ENCODE measurements at regions not wholly inside any gene's neighbourhood (a gene's known extent, or its start where the extent isn't known, plus 50 kb on each side); places are given as distances from the start of the nearest gene placed in this dataset.
"Not testable (repeated sequence)": the region's sequence is repeated elsewhere in the genome, so short reads cannot be mapped to it uniquely, and the experiment has no call there.

GRCh38 chr6:146939456-146939855, 264.8 kb upstream of the STXBP5 start:
- DNase-seq = not testable (repeated sequence)

GRCh38 chr6:146943664-146944063, 260.6 kb upstream of the STXBP5 start:
- DNase-seq = peak; percentile 29 to 65 (median 51)

DNA sequence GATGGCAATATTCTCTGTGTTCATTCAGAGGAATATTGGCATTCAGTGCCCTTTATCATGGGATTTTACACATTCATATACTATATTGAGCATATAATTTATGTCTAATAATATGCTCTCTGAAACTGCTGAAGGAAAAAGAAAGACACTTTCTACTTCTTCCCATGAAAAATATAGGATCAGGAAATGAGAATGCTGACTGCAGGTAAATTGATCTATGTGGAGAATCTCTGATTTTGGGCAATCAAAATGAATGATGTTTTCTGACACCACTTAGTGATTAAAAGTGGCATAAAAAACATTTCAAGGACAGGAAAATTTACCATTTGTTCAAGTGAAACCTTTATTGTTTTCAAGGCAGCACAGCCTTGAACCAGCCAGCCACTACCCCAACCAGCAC, 260.1 kb upstream of the STXBP5 start:
- no peak for DNase-seq

DNA sequence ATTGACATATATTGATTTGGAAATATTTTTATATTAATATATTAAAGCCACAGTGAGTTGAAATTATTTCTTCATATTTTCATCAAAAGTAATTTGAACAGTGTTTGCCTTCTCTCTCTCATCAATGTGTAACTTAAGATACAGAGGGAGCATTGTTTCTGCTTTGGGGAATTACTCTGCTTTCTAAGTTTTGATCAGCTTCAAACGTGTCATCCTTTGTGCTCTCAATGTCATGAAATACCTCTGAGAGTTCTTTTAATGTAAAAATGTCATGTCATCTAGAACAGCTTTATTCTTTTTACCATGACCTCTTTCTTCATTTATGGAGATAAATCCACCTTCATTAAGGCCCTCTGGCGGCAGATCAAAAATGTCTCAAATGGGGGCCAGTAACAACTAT, 259.4 kb upstream of the STXBP5 start:
- DNase-seq = no peak

DNA sequence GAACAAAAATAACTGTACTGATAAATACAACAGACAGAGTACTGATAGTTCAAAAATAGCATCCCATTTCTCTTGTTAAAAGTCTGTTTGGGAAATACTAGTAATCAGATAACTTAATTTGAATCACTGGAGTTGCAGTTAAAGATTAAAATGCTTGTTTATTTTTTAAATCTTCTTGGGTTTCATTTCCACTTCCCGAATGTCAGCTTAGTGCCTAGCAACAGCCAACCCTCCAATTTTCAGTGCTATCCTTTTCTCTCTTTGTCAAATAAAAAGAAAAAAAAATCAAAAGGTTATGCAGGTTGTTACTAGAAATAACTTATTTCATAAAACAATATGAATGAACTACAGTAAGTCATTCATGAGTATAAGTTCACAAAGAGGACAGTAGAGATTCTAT, 257.7 kb upstream of the STXBP5 start:
- no peak for DNase-seq

GRCh38 chr6:146948790-146949342, 255.4 kb upstream of the STXBP5 start:
- DNase-seq = no peak

DNA sequence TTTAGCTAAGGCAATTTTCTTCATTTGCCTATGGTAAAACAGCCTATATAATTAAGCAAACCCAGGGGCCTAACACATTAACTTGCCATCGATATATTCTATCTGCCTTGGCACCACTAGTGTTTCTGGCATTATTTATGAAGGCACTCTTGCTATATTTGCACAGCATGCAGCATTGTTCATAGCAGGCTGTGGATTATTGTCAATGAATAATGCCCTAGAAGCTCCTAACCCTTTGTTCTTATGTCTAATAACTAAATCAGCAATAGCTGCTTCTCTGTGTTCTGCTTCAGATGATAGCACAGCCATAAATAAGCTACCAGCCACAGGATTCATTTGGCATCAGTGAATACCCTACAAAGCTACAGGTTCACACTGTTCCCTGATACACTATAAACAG, 254.8 kb upstream of the STXBP5 start:
- no peak for DNase-seq

GRCh38 chr6:146950351-146950835, 253.8 kb upstream of the STXBP5 start:
- DNase-seq = peak; percentile 77 to 87 (median 85)

DNA sequence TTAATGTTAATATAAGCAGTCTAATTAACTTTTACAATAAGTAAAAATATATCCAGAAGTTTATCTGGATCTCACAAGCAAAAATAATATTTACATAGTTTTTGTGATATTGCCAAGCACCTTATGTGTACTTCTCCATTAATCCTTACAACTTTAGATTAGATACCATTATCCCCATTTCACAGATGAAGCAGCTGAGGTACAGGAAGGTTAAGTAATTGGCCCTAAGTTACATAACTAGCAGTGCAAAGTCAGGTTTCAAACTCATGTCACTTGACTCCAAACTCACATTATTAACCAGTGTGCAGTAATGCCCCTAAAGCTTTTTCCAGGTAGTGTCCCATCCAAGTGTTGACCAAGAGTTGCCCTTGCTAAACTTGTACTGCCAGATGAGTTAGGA, 248.6 kb upstream of the STXBP5 start:
- DNase-seq = no peak

DNA sequence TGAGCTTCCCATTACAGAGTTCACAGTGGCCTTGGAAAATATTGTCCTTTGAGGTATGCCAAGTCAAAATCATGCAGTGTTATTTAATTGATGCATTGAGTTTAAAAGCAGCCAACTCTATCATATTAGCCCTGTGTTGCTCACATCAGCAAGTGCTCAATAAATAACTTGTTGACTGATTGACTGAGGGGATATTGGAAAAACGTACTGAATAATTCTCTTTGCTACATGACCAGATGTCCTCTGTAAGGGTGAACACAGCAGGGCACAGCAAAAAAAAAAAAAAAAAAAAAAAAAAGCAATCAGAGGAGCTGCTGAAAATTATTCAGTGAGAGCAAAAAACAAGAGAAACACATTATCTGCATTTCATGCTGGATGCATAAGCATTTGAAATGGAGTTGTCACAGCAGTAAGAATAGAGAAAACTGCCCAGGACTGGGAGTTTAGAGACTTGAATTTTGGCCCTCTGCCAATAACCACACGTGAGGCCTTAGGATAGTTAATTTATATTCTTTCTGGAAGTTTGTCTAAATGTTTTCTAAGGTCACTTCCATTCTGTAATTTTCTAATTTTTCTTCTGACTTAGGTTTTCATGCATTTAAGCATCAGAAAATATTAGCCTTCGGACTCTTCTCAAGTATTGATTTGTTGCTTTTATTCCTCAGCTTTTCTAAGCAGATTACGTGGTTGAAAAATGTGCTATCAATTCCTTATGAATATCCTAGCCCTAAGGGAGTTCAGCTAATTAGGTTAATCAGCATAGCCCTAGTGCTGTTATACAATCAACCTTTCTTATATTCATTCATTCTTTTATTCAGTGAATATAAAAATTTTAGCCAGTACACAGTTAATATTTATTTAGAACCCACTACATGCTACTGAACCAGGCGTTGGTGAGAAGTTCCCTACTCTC, 246.8 kb upstream of the STXBP5 start:
- no peak for DNase-seq

DNA sequence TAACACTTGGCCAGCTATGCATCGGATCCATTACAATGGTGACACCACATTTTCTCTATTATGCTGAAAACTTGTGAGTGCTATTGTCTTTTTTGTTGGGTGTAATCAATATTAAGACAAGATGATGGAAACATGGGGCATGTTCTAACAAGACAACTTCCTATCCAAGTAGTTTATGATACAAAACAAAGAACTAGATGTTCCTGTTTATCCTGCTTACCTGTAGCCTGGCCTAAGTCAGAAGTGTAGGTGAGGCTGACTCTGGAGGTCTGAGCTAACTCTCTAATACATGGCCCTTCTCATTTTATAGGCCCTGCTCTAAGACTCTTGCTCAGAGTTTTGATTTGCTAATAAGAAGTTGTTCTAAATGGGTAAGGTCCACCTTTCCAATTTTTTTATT, 242.4 kb upstream of the STXBP5 start:
- DNase-seq = no peak

- no peak for DNase-seq
Observed at GRCh38 chr6:146962329-146962728, 241.9 kb upstream of the STXBP5 start.

DNA sequence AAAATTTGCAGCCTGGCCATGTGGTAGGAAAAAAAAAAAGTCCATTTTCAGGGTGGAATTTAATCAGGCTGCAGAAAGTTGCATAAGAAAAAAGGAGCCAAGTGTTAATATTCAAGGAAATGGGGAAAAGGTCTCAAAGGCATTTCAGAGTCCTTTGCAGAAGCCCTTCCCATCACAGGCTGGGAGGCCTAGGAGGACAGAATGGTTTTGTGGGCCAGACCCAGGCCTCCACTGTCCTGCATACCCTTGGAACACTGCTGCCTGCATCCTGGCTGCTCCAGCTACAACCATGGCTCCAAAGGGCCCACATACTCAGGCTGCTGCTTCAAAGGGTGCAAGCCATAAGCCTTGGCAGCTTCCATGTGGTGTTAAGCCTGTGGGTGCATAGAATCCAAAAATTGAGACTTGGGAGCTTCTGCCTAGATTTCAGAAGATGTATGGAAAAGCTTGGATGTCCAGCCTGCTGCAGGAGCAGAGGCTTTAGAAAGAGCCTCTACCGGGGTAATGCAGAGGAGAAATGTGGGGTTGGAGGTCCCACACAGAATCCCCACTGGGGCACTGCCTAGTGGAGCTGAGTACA, 239.0 kb upstream of the STXBP5 start:
- DNase-seq = no peak

GRCh38 chr6:146968041-146968760, 236.0 kb upstream of the STXBP5 start:
- DNase-seq = no peak

GRCh38 chr6:146972546-146972945, 231.7 kb upstream of the STXBP5 start:
- no peak for DNase-seq

GRCh38 chr6:146974351-146974750, 229.9 kb upstream of the STXBP5 start:
- DNase-seq = no peak

DNA sequence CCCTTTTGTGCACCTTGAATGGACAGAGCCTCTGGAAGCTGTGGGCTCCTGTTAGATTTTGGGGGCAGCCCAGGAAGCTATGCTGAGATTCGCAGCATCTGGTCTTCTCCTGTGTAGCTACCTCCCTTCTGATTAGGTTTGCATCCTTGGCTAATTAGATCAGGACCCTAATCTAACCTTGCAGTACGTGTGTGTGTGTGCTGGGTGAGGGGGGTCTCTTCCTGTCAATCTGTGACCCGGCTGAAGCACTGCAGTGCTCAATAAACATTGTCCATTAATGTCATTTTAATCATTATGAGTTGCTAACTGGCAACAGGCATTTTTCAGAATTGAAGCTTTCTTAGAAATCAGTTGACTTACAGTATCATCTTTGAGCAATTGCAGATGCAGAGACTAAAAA, 229.1 kb upstream of the STXBP5 start:
- no peak for DNase-seq

DNA sequence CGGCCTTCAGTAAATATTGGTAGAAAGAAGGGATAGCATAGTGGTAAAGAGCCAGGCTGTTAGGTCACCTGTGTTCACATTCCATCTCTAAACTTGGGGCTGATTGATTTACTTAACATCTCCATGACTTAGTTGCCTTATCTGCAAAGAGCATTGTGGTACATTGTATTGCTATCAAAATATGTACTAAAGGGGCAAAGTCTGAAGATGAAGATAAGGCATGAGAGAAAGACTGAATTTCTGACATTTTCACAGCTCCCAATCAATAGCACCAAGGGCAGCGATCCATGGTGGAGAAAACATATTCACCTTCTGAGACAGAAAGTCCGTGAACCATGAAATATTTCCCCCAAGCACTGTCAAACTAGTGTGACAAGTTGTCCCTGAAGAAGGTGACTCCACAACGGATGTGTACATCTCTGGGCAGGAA, 223.3 kb upstream of the STXBP5 start:
- DNase-seq = no peak

DNA sequence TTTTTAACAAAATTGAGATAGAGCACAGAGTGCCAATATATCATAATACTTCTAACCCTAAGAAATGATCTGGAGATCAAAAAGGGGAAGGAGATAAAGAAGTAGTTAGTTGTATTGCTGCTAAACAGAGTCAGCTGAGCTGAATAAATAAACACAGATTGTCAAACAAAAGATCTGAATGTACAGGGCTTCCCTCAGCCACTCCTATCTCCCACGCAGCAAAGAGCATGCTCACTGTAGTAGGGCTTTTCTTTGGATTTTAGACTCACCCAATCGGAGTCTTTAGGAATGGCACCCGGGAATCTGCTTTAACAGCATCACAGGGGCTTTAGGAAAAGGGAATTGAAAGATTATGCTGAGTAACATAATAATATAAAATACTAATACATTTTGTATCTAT, 222.2 kb upstream of the STXBP5 start:
- no peak for DNase-seq

- no peak for DNase-seq
Observed at GRCh38 chr6:146984251-146984924, 219.8 kb upstream of the STXBP5 start.

DNA sequence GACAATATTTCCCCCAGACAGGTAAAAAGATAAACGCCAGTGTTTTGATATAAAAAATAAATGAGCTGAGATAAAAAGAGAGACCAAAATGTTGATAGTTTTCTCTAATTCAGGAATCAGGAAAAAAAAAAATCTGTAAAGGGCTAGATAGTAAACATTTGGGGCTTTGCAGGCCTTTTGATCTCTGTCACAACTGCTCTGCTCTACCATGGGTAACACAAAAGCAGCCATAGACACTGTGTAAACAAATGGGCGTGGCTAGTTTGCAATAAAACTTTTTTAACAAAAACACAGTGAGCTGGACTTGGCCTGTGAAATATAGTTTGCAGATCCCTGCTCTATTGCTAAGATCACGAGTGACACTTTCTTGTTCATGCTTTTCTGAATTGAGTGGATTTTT, 219.1 kb upstream of the STXBP5 start:
- no peak for DNase-seq

DNA sequence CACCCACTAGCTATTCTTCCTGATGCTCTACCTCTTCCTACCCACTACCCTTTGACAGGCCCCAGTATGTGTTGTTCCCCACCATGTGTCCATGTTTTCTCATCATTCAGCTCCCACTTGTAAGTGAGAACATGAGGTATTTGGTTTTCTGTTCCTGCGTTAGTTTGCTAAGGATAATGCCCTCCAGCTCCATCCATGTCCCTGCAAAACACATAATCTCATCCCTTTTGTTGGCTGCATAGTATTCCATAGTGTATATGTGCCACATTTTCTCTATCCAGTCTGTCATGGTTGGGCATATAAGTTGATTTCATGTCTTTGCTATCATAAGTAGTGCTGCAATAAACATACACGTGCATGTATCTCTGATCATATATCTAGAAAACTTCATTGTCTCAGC, 218.3 kb upstream of the STXBP5 start:
- DNase-seq = no peak

DNA sequence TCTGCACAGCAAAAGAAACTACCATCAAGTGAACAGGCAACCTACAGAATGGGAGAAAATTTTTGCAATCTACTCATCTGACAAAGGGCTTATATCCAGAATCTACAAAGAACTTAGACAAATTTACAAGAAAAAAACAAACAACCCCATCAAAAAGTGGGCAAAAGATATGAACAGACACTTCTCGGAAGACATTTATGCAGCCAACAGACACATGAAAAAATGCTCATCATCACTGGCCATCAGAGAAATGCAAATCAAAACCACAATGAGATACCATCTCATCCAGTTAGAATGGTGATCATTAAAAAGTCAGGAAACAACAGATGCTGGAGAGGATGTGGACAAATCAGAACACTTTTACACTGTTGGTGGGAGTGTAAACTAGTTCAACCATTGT, 216.3 kb upstream of the STXBP5 start:
- DNase-seq = not testable (repeated sequence)

Data from suppressor macrophage treated with lipopolysaccharide for 1 hour (primary cell).